ENCODE measurements at regions not wholly inside any gene's neighbourhood (a gene's known extent, or its start where the extent isn't known, plus 50 kb on each side); places are given as distances from the start of the nearest gene placed in this dataset.

DNA sequence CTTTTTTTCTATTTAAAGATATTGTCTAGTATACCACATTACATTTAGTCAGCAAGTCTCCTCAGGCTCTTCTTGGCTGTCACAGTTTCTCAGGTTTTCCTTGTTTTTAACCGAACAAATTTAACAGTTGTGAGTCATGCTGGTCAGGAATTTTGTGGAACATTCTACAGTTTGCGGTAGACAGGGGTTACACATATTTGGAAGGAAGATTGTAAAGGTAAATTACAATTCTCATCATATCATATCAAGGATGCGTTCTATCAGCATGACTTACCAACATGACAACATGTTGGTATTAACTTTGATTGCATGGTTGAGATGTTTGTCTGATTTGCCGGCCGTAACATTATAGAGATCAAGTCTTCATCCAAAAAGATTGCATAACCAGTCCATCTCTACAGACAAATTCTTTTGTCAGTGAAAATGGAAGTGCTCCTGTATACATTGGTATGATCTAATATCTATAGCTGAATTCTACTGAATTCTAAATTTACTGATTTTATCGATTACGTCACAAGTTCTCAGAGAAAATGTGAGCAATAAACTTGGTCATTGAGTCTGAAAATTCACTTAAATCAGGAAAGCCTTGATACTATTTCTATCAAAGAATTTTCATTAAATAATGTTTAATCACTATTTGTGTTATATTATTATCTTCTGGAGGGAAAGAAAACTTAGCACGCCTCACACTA lies 664.4 kb upstream of the SLC8A1 start:
- WGBS: 93% methylated on average over 8 of the region's 8 CpGs
- DNase-seq (ENCODE audit: extremely low spot score): no peak
- Histone ChIP-seq H3K36me3 (ENCODE audit: insufficient read depth) (no peaks in the 10 kb centered on the region), H3K27ac (ENCODE audit: low read depth) (no peak overlapping the region), H3K4me1 (ENCODE audit: insufficient read depth) (no peaks in the 10 kb centered on the region), H3K4me3 (ENCODE audit: low read depth, low read length) (no peak overlapping the region)

GRCh38 chr2:41119489-41119888 lies 667.6 kb upstream of the SLC8A1 start:
- no peaks in the 10 kb centered on the region for H3K4me1 ChIP-seq (ENCODE audit: insufficient read depth)
- no peak for DNase-seq (ENCODE audit: extremely low spot score)
- 95% methylated on average over 4 of the region's 4 CpGs for whole genome bisulfite sequencing
- no peak overlapping the region for H3K27ac ChIP-seq (ENCODE audit: low read depth)
- no peaks in the 10 kb centered on the region for H3K36me3 ChIP-seq (ENCODE audit: insufficient read depth)
- H3K4me3 ChIP-seq (ENCODE audit: low read depth, low read length): no peak overlapping the region

GRCh38 chr2:41123341-41123740 lies 671.5 kb upstream of the SLC8A1 start:
- no peak for DNase-seq (ENCODE audit: extremely low spot score)
- H3K36me3 ChIP-seq (ENCODE audit: insufficient read depth): no peaks in the 10 kb centered on the region
- WGBS: 47% methylated on average over 1 of the region's 1 CpG
- no peak overlapping the region for H3K27ac ChIP-seq (ENCODE audit: low read depth)
- no peak overlapping the region for H3K4me3 ChIP-seq (ENCODE audit: low read depth, low read length)
- H3K4me1 ChIP-seq (ENCODE audit: insufficient read depth): no peaks in the 10 kb centered on the region

- H3K4me3 ChIP-seq (ENCODE audit: low read depth, low read length): no peak overlapping the region
- WGBS: 52% methylated on average over 3 of the region's 3 CpGs
- H3K27ac ChIP-seq (ENCODE audit: low read depth): no peak overlapping the region
- H3K4me1 ChIP-seq (ENCODE audit: insufficient read depth): no peaks in the 10 kb centered on the region
- no peaks in the 10 kb centered on the region for H3K36me3 ChIP-seq (ENCODE audit: insufficient read depth)
- DNase-seq (ENCODE audit: extremely low spot score): no peak
These were observed 675.5 kb upstream of the SLC8A1 start for GRCh38 chr2:41127351-41127750.

DNA sequence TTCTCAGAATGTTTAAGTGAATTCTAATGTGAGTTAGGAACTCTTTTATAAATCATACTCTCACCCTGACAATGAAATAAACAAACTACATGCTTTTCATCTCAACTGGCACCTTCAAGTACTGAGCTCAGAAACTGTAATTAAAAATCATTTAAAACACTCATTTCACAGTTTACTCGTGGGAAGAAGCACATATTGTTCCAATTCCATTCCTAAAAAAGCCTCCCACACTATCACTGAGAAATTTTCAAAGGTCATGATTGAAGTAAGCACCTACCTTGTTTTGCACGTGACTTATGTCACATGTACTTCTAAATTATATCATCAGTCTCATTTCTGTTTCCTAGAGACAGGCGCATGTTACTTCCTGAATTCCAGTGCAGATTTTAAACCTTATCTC lies 678.1 kb upstream of the SLC8A1 start:
- Histone ChIP-seq H3K4me3 (ENCODE audit: low read depth, low read length) (no peak overlapping the region), H3K27ac (ENCODE audit: low read depth) (no peak overlapping the region), H3K36me3 (ENCODE audit: insufficient read depth) (no peaks in the 10 kb centered on the region), H3K4me1 (ENCODE audit: insufficient read depth) (no peaks in the 10 kb centered on the region)
- 51% methylated on average over 3 of the region's 3 CpGs for WGBS
- DNase-seq (ENCODE audit: extremely low spot score): no peak

DNA sequence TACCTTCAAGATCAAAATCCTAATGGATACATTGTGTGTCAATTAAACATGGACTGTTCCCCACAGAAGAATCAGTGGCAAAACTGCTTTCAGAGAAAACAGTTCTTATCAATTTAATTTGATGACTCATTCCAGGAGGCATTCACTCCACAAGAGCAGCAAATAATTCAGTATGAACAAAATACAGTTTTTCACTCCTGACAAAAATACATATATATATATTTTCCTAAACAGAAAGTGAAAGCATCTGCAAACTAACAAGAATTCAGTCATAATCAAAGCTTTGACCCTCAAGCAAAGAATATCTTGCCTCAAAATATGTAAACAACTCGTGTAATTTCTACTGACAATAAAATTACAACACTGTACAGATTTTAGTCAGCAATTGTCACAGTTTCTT lies 685.1 kb upstream of the SLC8A1 start:
- 24% methylated on average over 1 of the region's 1 CpG for WGBS
- no peaks in the 10 kb centered on the region for H3K4me1 ChIP-seq (ENCODE audit: insufficient read depth)
- H3K36me3 ChIP-seq (ENCODE audit: insufficient read depth): no peaks in the 10 kb centered on the region
- H3K27ac ChIP-seq (ENCODE audit: low read depth): no peak overlapping the region
- DNase-seq (ENCODE audit: extremely low spot score): no peak
- no peak overlapping the region for H3K4me3 ChIP-seq (ENCODE audit: low read depth, low read length)

DNA sequence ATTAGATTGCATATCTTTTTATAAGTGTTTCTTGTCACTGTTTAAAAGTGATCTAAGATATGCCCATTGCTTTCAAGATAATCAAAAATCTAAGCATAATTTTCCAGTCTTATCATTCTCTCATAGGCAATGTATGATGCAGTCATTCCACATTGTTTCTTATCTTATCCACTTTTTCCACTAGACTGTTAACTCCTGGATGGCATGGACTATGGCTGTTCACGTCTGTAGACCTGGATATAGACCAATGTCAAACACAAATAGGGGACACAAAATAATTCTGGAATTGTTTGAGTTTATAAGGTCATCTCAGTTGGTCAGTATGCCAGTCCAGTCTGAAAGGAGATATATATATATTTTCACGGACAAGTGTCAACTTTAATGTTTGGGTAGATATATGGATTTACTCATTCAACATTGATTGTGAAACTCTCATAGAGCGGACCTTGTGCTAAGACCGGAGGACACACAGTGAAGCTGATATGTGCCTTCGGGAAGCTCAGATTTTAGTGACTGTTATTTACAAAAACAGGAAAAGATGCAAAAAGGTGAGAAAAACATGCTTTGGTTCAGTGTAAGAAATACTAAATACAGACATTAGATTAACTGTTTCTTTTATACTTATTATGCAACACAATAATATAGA lies 689.4 kb upstream of the SLC8A1 start:
- Histone ChIP-seq H3K27ac (ENCODE audit: low read depth) (no peak overlapping the region), H3K4me3 (ENCODE audit: low read depth, low read length) (no peak overlapping the region), H3K4me1 (ENCODE audit: insufficient read depth) (no peaks in the 10 kb centered on the region), H3K36me3 (ENCODE audit: insufficient read depth) (no peaks in the 10 kb centered on the region)
- no peak for DNase-seq (ENCODE audit: extremely low spot score)
- 97% methylated on average over 5 of the region's 5 CpGs for WGBS

DNA sequence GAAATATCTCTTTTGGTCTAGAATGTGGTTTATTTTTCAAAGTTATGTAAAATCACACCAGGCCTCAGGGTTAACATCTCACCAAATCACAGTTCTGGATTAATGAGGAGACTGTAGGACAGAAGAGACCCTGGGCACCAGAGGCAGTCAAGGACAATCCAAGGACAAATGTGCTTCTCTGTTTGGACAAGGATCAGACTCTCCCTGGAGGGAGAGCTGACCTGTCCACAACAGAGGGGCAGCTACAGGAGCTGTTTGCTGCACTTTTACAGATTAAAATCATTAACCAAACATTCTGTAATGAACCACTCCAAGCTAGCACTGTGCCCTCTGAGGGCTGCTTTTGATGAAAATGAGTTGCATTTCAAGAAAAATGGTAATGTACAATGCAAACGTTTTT lies 690.6 kb upstream of the SLC8A1 start:
- Histone ChIP-seq H3K36me3 (ENCODE audit: insufficient read depth) (no peaks in the 10 kb centered on the region), H3K4me1 (ENCODE audit: insufficient read depth) (no peaks in the 10 kb centered on the region), H3K27ac (ENCODE audit: low read depth) (no peak overlapping the region), H3K4me3 (ENCODE audit: low read depth, low read length) (no peak overlapping the region)
- 51% methylated on average over 1 of the region's 1 CpG for WGBS
- no peak for DNase-seq (ENCODE audit: extremely low spot score)

DNA sequence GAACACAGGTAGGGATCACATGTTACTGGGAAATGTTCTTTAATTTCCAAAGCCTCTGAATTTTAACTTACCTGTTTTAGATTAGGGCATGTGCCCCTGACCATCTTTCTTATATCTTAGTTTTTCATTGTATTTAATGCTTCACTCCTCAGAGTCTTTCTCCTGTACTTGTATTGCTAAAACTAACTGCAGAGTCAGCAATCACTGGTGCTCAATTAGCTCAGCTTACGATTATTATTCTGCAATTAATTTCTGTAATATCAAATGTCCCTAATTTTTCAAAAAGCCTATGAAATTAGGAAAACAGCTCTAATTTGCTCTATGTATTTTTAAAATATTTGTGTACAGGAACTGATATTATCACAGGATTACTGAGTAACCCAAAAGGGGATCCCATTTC lies 693.2 kb upstream of the SLC8A1 start:
- no peaks in the 10 kb centered on the region for H3K36me3 ChIP-seq (ENCODE audit: insufficient read depth)
- no peak overlapping the region for H3K27ac ChIP-seq (ENCODE audit: low read depth)
- no peak for DNase-seq (ENCODE audit: extremely low spot score)
- WGBS: 98% methylated on average over 1 of the region's 1 CpG
- no peaks in the 10 kb centered on the region for H3K4me1 ChIP-seq (ENCODE audit: insufficient read depth)
- no peak overlapping the region for H3K4me3 ChIP-seq (ENCODE audit: low read depth, low read length)

GRCh38 chr2:41149054-41149453 lies 697.2 kb upstream of the SLC8A1 start:
- Histone ChIP-seq H3K36me3 (ENCODE audit: insufficient read depth) (no peaks in the 10 kb centered on the region), H3K4me3 (ENCODE audit: low read depth, low read length) (no peak overlapping the region), H3K27ac (ENCODE audit: low read depth) (no peak overlapping the region), H3K4me1 (ENCODE audit: insufficient read depth) (no peaks in the 10 kb centered on the region)
- no peak for DNase-seq (ENCODE audit: extremely low spot score)
- WGBS: 71% methylated on average over 1 of the region's 1 CpG

GRCh38 chr2:41151746-41152145 lies 699.9 kb upstream of the SLC8A1 start:
- DNase-seq (ENCODE audit: extremely low spot score): no peak
- WGBS: 84% methylated on average over 4 of the region's 4 CpGs
- H3K27ac ChIP-seq (ENCODE audit: low read depth): no peak overlapping the region

DNA sequence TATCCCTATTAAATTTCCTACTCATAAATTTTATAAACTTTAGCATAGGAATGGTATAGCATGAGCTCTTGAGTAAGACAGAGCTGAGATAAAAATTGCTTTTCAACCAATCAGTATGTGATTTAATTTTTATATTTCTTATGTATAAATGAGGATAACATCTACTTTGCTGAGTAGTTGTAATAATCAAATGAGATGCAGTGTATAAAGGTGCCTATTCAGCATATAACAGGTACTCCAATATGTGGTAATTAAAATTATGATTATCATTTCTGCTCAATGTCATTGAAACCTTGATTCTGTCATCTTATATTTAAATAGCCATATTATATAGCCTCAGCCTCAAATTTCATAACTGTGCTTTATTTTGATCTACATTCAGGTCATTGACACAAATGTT lies 700.4 kb upstream of the SLC8A1 start:
- Histone ChIP-seq H3K36me3 (ENCODE audit: insufficient read depth) (no peaks in the 10 kb centered on the region), H3K4me1 (ENCODE audit: insufficient read depth) (no peaks in the 10 kb centered on the region), H3K4me3 (ENCODE audit: low read depth, low read length) (no peak overlapping the region), H3K27ac (ENCODE audit: low read depth) (no peak overlapping the region)
- no peak for DNase-seq (ENCODE audit: extremely low spot score)

More at GRCh38 chr2:41151746-41152145, 699.9 kb upstream of the SLC8A1 start:
- Histone ChIP-seq H3K4me1 (ENCODE audit: insufficient read depth) (no peaks in the 10 kb centered on the region), H3K4me3 (ENCODE audit: low read depth, low read length) (no peak overlapping the region), H3K36me3 (ENCODE audit: insufficient read depth) (no peaks in the 10 kb centered on the region)

- H3K27ac ChIP-seq (ENCODE audit: low read depth): no peak overlapping the region
- no peak for DNase-seq (ENCODE audit: extremely low spot score)
- WGBS: 44% methylated on average over 1 of the region's 1 CpG
These were observed 708.5 kb upstream of the SLC8A1 start for GRCh38 chr2:41160439-41160838.

DNA sequence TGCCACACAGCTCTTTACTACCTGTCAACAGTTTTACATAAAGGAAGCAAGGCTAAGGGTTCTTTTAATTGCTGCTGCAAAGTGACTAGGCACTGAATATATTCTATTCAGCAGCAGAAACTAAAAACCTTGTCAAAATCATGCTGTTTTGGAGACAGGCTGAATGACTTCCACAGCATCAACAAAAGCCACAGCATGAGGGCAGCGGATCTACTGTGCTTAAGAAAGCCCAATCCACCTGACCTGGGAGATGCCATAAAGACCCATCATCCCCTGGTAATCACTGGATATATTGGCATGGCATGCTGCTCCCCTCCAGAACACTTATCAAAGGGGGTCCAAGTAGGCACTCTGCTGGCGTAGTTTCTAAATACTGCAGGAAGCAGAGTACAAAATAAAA lies 715.1 kb upstream of the SLC8A1 start:
- 95% methylated on average over 2 of the region's 2 CpGs for WGBS
- no peak for DNase-seq (ENCODE audit: extremely low spot score)
- Histone ChIP-seq H3K4me1 (ENCODE audit: insufficient read depth) (no peaks in the 10 kb centered on the region), H3K4me3 (ENCODE audit: low read depth, low read length) (no peak overlapping the region), H3K36me3 (ENCODE audit: insufficient read depth) (no peaks in the 10 kb centered on the region), H3K27ac (ENCODE audit: low read depth) (no peak overlapping the region)

More at GRCh38 chr2:41160439-41160838, 708.5 kb upstream of the SLC8A1 start:
- Histone ChIP-seq H3K36me3 (ENCODE audit: insufficient read depth) (no peaks in the 10 kb centered on the region), H3K4me1 (ENCODE audit: insufficient read depth) (no peaks in the 10 kb centered on the region), H3K4me3 (ENCODE audit: low read depth, low read length) (no peak overlapping the region)
